SKM-1 treated with dmso at 0.1 percent for 144 hours (cell line): ENCODE measurements at regions not wholly inside any gene's neighbourhood (a gene's known extent, or its start where the extent isn't known, plus 50 kb on each side); places are given as distances from the start of the nearest gene placed in this dataset.
"Not testable (repeated sequence)": the region's sequence is repeated elsewhere in the genome, so short reads cannot be mapped to it uniquely, and the experiment has no call there.

Experiments used
- DNase-seq: peaks from one replicate; lab custom pipeline; 2025; ENCODE audit not compliant: unreplicated experiment; lab: John Stamatoyannopoulos, UW

DNA sequence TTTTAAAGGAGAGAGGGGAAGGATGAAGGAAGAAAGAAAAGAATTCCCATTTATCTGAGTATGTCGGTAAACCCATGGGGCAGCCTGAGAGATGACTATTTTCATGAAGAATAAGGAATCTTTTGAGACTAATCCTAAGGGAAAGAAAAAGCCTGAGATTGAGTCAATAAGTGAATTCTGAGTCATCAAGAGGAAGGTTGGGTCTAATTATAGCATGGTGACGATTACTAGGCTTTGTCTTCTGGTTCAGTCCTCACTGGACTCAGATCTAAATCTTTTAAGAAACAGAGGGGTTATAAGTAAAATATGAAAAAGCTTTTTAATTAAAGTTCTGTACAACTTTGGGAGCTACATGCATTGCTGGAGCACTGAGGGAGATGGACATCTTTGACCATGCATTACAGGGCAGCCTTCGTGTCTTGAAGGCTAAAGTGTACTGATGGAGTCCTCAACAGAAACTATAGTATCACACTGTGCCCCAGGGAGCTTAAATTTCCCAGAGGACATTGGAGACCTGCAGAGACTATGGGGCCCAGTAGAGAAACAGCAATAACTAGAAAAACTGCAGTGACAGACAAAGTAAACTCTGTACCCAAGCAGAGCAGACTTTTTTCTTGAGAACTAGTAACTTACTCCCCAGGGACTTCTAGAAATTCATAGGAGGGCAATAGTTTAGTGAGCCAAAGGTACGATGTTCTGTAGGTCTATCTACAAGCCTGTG, 260.9 kb downstream of the RAD51AP2 start:
- DNase-seq: no peak

DNA sequence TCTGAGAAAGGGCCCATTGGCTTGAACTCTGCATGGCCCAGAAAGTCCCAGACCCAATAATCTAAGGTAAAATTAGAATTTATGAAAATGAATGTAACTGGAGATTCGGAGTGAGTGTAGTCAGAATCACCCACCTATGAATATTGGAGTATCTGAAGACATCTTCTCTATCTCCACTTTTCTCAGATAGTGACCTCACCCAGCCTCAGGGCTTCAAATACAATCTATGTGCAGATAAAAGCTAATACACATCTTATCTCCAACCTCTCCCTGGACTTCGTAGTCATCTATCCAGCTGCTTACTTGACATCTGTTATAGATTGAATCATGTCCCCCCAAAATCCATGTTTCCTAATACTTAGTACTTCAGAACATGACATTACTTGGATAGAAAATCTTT, 263.2 kb downstream of the RAD51AP2 start:
- DNase-seq: no peak

DNA sequence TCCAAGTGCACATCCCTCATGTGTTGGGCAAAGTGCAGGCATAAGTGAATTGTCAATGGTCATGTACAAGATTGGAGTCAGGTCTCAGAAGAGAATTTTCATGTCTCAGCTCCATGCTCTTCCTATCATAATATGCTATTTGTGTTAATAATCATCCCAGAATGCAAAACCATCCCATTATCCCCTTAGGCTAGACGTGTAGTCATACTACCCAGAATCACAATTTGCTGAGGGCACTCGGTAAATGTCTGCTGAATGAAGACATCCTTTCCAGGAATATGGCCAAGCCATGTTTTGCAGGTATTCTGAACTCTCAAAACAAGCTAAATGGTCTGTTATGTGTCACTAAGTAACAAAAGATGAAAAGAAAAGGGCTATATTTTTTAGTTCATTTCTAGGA, 263.8 kb downstream of the RAD51AP2 start:
- DNase-seq: no peak

- DNase-seq: no peak
These were observed 266.0 kb downstream of the RAD51AP2 start for GRCh38 chr2:17252258-17252657.

DNA sequence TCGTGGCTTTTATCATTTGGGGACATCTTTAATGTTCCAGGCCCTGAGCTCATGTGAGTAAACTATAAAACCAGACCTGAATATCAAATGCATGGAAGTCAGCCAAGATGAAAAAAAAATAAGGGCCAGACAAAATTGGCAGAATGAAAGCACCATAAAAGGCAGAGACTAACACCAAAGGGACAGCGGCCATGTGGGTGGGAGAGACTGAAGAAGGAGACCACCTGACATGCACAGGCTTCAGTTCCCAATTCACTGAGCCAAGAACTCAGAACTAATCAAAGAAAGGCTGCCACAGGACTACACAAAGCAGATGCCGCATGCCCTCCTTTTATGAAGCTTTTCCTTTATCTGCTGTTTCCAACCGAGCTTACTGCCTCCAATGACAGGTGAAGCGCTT, 267.1 kb downstream of the RAD51AP2 start:
- no peak for DNase-seq

- DNase-seq: no peak
These were observed 269.0 kb downstream of the RAD51AP2 start for GRCh38 chr2:17249249-17249648.

GRCh38 chr2:17245906-17246305, 272.3 kb downstream of the RAD51AP2 start:
- DNase-seq: no peak

DNA sequence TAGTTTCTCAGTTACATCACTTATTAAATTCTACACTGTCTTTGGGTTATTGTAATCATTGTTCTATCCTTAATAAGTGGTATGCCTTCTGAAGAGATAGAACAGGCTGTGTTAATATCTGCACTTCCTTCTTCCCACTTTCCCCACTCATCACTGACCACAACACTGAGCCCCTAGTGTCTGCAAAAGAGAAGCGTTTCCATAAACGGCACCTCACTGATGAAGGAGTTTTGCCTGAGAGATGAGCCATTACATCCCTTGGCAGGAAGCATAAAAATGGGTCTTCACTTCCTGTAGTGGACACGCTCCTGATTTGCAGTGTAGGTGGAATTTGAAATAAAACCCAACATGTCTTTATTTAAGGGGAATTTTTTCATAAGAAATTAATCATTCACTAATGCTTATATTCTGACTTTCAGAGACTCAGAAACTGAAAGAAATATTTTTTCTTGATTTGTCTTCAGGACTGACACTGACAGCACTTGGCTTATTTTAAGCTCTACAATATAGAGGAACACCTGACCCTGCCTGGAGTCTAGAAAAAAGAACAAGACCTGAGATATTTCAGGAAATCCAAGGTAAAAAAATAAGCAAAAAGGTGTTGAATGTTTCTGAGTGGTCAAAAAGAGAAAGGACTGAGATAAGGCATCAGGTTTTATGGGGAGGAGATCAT, 275.3 kb downstream of the RAD51AP2 start:
- peak; percentile 11 for DNase-seq

- DNase-seq: no peak
These were observed 278.7 kb downstream of the RAD51AP2 start for GRCh38 chr2:17239550-17239949.

GRCh38 chr2:17235167-17235566, 283.1 kb downstream of the RAD51AP2 start:
- no peak for DNase-seq

DNA sequence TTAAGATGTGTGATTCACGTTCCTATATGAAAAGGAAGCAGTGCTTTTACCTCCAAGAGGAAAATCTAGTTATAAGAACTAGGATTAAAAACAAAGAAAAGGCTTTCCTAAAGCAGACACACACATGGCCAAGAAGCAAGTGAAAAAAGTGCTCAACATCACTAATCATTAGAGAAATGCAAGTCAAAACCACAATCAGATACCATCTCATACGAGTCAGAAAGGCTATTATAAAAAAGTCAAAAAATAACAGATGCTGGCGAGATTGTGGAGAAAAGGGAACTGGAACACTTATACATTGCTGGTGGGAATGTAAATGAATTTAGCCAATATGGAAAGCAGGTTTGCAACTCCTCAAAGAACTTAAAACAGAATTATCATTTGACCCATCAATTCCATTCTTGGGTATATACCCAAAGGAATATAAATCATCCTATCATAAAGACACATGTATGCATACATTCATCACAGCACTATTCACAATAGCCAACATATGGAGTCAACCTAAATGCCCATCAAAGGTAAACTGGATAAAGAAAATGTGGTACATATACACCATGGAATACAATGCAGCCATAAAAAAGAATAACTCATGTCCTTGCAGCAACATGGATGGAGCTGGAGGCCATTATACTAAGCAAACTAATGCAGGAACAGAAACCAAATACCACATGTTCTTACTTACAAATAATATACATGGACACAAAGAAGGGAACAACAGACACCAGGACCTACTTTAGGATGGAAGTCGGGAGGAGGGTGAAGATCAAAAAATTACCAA, 285.3 kb downstream of the RAD51AP2 start:
- DNase-seq: no peak

GRCh38 chr2:17231394-17231965, 286.8 kb downstream of the RAD51AP2 start:
- no peak for DNase-seq

- no peak for DNase-seq
These were observed 288.8 kb downstream of the RAD51AP2 start for GRCh38 chr2:17229414-17229813.

- no peak for DNase-seq
These were observed 289.8 kb downstream of the RAD51AP2 start for GRCh38 chr2:17228461-17228860.

DNA sequence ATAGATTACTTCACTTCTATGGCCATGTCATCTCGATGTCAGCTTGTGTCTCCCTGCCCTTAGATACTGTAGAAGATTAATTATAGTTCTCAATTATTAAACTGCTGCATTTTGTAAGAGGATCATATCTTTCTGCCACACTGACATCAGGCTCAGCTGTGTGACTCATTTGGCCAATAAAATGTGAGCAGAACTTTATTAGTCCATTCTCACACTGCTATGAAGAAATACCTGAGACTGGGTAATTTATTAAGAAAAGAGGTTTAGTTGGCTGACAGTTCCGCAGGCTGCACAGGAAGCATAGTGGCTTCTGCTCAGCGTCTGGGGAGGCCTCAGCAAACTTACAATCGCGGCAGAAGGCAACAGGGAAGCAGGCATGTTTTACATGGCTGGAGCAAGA, 290.4 kb downstream of the RAD51AP2 start:
- no peak for DNase-seq

DNA sequence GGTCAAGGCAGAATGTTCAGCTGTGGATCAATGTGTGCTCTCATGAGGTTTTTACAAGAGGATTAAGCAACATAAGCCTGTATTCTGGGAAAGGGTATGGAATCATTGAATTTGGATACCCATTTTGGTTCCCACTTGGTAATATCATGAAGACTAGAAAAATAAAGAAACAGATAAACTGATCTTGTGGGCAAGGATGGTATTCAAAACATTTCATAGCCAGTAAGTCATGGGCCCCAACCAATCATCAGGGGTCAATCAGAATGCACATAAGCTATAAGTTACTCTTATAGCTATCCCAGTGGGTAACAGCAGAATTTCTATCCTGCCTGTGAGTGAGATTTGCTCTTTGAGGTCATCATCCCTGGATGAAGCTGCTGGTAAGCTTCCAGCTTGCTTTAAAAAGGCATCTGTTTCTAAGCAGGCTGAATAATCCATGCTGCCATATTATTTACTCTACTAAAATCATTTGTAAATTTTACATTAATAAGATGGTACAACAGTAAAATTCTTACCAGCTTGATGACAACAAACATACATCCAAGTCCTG, 291.2 kb downstream of the RAD51AP2 start:
- no peak for DNase-seq

DNA sequence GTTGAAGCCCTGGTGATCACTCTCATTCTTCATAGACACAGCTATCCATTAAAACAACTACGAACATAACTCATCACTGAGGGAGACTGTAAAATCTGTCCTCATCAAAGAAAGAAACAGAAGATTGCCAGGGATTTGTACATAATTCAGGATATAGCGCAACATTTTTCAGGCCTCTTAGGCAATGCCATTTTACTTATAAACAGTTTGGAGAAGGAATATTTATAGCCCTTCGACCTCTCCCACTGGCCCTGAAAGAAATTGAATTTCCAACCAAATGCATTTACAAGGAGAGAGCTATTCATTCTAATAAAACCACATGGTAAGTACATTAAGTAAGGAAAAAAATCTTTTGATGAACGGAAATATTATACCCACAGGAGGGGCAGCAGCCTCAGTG, 295.0 kb downstream of the RAD51AP2 start:
- no peak for DNase-seq

- no peak for DNase-seq
These were observed 309.7 kb downstream of the RAD51AP2 start for GRCh38 chr2:17208511-17208910.

DNA sequence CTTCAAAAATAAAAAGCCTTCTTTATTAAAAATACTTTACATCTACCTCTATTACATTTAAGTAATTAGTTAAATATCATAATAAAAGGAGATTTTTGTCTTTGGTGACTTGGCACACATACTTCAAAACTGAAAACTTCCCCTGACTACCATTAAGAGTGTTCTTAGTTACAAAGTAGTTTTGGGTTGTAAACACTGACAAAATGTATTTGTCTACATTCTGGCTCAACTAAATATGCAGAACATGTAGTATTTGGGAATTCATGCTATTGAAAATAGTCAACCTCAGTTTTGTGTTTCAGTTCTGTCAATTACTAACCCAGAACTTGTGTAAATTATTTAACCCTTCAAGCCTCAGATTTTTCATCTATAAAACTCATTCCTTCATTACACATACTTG, 311.5 kb downstream of the RAD51AP2 start:
- DNase-seq: no peak

DNA sequence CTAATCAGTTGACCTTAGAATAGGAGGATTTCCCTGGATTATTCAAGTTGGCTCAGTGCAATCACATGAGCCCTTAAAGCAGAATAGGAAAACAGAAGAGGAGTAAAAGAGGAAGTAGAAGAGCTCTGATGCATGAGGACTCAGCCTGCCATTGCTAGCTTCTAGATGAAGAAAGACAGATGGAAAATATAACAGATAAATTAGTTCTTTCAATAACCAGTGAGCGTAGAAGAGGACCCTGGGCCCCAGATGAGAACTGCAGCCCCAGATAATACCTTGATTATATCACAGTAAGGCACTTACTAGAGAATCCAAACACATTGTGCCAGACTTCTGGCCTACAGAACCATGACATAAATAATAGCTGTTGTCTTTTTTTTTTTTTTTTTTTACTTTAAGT, 314.0 kb downstream of the RAD51AP2 start:
- not testable (repeated sequence) for DNase-seq

DNA sequence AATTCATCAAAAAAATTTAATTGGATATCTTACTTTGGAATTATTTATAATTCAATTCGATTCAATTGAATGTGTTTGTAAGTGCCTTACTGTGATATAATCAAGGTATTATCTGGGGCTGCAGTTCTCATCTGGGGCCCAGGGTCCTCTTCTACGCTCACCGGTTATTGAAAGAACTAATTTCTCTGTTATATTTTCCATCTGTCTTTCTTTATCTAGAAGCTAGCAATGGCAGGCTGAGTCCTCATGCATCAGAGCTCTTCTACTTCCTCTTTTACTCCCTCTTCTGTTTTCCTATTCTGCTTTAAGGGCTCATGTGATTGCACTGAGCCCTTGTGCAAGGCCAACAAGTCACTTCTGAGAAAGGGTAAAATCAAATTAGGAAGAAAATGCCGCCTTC, 315.6 kb downstream of the RAD51AP2 start:
- DNase-seq: peak; percentile 77
